Hepatocyte (in vitro differentiated cells): ENCODE measurements at regions not wholly inside any gene's neighbourhood (a gene's known extent, or its start where the extent isn't known, plus 50 kb on each side); places are given as distances from the start of the nearest gene placed in this dataset.

Experiments
- DNase-seq: peaks from one replicate; pipeline ENCODE4 v3.0.0-alpha.2; 2016; ENCODE audit warnings: low spot score
- H2AFZ ChIP-seq: fragments of 200-600 bp; sonication (generic); 2 replicates; pipeline ENCODE4 v1.6.0; 2016; ENCODE audit warnings: antibody characterized with exemption, mild to moderate bottlenecking
- H3K27ac ChIP-seq: fragments of 200-600 bp; sonication (generic); 2 replicates; pipeline ENCODE4 v1.5.1; 2016; ENCODE audit warnings: mild to moderate bottlenecking
- H3K27me3 ChIP-seq: fragments of 200-600 bp; sonication (generic); 2 replicates; pipeline ENCODE4 v1.6.1; 2016
- H3K36me3 ChIP-seq: fragments of 200-600 bp; sonication (generic); replicated peaks from 2 replicates; pipeline ENCODE4 v1.5.1; 2016; ENCODE audit warnings: low read depth; ENCODE audit not compliant: insufficient read depth
- H3K4me1 ChIP-seq: fragments of 200-600 bp; sonication (generic); 2 replicates; pipeline ENCODE4 v1.5.1; 2016; ENCODE audit warnings: mild to moderate bottlenecking, moderate library complexity; ENCODE audit not compliant: insufficient read depth
- H3K4me2 ChIP-seq: fragments of 200-600 bp; sonication (generic); 2 replicates; pipeline ENCODE4 v1.6.0; 2016
- H3K4me3 ChIP-seq: fragments of 200-600 bp; sonication (generic); 2 replicates; pipeline ENCODE4 v1.5.1; 2016; ENCODE audit warnings: mild to moderate bottlenecking
- H3K79me2 ChIP-seq: fragments of 200-600 bp; sonication (generic); 2 replicates; pipeline ENCODE4 v1.6.0; 2017; ENCODE audit warnings: mild to moderate bottlenecking
- H3K9me2 ChIP-seq: fragments of 200-600 bp; sonication (generic); replicated peaks from 2 replicates; pipeline ENCODE4 v1.6.0; 2017; ENCODE audit warnings: mild to moderate bottlenecking; ENCODE audit not compliant: insufficient read depth
- H3K9me3 ChIP-seq: fragments of 200-600 bp; sonication (generic); 2 replicates; pipeline ENCODE4 v1.5.1; 2016; ENCODE audit warnings: low read depth, mild to moderate bottlenecking
- H4K20me1 ChIP-seq: fragments of 200-600 bp; sonication (generic); 2 replicates; pipeline ENCODE4 v1.6.0; 2016; ENCODE audit warnings: mild to moderate bottlenecking; ENCODE audit not compliant: insufficient read depth, poor library complexity, severe bottlenecking
- CTCF ChIP-seq: fragments of 200-600 bp; sonication (generic); IDR thresholded peaks from 2 replicates; pipeline ENCODE4 v1.5.1; 2016; ENCODE audit warnings: antibody characterized with exemption, mild to moderate bottlenecking; ENCODE audit not compliant: poor library complexity
- EZH2 ChIP-seq: fragments of 200-600 bp; sonication (generic); IDR thresholded peaks from 2 replicates; pipeline ENCODE4 v1.6.1; 2016; ENCODE audit warnings: antibody characterized with exemption, mild to moderate bottlenecking, borderline replicate concordance
- EZH2phosphoT487 ChIP-seq: fragments of 200-600 bp; sonication (generic); IDR thresholded peaks from one replicate; pipeline ENCODE4 v1.6.1; 2018; ENCODE audit warnings: antibody characterized with exemption, mild to moderate bottlenecking, low read depth, moderate library complexity; ENCODE audit not compliant: unreplicated experiment, severe bottlenecking
- WGBS: methylation state at CpG from one replicate; pipeline ENCODE4 v1.1.6; 2016; ENCODE audit warnings: low lambda C conversion rate; ENCODE audit errors: missing lambda C conversion rate; 5-methylcytosine and 5-hydroxymethylcytosine counted together

- WGBS = 81% methylated on average over 1 of the region's 1 CpG
- TF ChIP-seq EZH2phosphoT487 = no peak
- TF ChIP-seq EZH2 = no peak
- TF ChIP-seq CTCF = no peak
- Histone ChIP-seq H2AFZ (no peak overlapping the region), H3K9me3 (no peaks in the 10 kb centered on the region), H3K36me3 (no peaks in the 10 kb centered on the region), H3K27me3 (no peaks in the 10 kb centered on the region), H3K4me1 (peaks cover 10% of the 10 kb centered on the region), H3K27ac (no peak overlapping the region), H3K4me3 (no peak overlapping the region), H3K79me2 (no peaks in the 10 kb centered on the region), H4K20me1 (no peaks in the 10 kb centered on the region), H3K4me2 (no peak overlapping the region), H3K9me2 (no peaks in the 10 kb centered on the region)
- DNase-seq = no peak
Observed at GRCh38 chr12:98151984-98152383, 363.4 kb upstream of the TMPO start.

- no peaks in the 10 kb centered on the region for H3K36me3 ChIP-seq
- peak; percentile 71 for DNase-seq
- TF ChIP-seq EZH2 (no peak), CTCF (peak; percentile 68), EZH2phosphoT487 (no peak)
- H3K4me3 ChIP-seq = no peak overlapping the region
- H3K79me2 ChIP-seq = no peaks in the 10 kb centered on the region
- H3K9me3 ChIP-seq = no peaks in the 10 kb centered on the region
- no peak overlapping the region for H3K4me2 ChIP-seq
- H3K9me2 ChIP-seq = no peaks in the 10 kb centered on the region
- 12% methylated on average over 4 of the region's 4 CpGs for WGBS
- no peaks in the 10 kb centered on the region for H4K20me1 ChIP-seq
- no peak overlapping the region for H2AFZ ChIP-seq
- no peaks in the 10 kb centered on the region for H3K27me3 ChIP-seq
- no peak overlapping the region for H3K27ac ChIP-seq
- peaks cover 4% of the 10 kb centered on the region for H3K4me1 ChIP-seq
Observed at GRCh38 chr12:98154850-98155249, 360.5 kb upstream of the TMPO start.

- no peaks in the 10 kb centered on the region for H3K36me3 ChIP-seq
Observed at GRCh38 chr12:98156697-98157096, 358.7 kb upstream of the TMPO start.

More at GRCh38 chr12:98156697-98157096, 358.7 kb upstream of the TMPO start:
- no peak overlapping the region for H3K4me2 ChIP-seq
- H3K79me2 ChIP-seq = no peaks in the 10 kb centered on the region
- no peaks in the 10 kb centered on the region for H3K9me2 ChIP-seq
- H3K27ac ChIP-seq = no peak overlapping the region
- no peak for TF ChIP-seq CTCF
- no peak for TF ChIP-seq EZH2phosphoT487
- TF ChIP-seq EZH2 = no peak
- WGBS = 70% methylated on average over 2 of the region's 2 CpGs
- H2AFZ ChIP-seq = no peak overlapping the region
- H3K4me3 ChIP-seq = no peak overlapping the region
- H4K20me1 ChIP-seq = no peaks in the 10 kb centered on the region
- H3K9me3 ChIP-seq = no peaks in the 10 kb centered on the region
- H3K4me1 ChIP-seq = peaks cover 4% of the 10 kb centered on the region
- DNase-seq = no peak
- H3K27me3 ChIP-seq = no peaks in the 10 kb centered on the region
